HCT116 (cell line): ENCODE measurements at regions not wholly inside any gene's neighbourhood (a gene's known extent, or its start where the extent isn't known, plus 50 kb on each side); places are given as distances from the start of the nearest gene placed in this dataset.

Experiments used
- ATAC-seq: fragments of 200-7000 bp; cut with Tn5 transposase; 2 replicates; pipeline ENCODE4 v1.9.1; 2020; ENCODE audit warnings: mild to moderate bottlenecking, moderate library complexity
- BruUV-seq: library from RNA; stranded (reverse); fragments of 400-500 nt; replicated peaks from 2 replicates; lab custom pipeline; 2021; lab: Mats Ljungman, UMichigan
- CTCF ChIA-PET: fragments of 300-600 bp; sonication (Branson Sonifier 250); formaldehyde crosslinking; loops from one replicate; lab custom pipeline; 2021; ENCODE audit warnings: antibody characterized with exemption; lab: Charles Lee
- POLR2A ChIA-PET: fragments of 300-600, 350-600 bp; sonication (Branson Sonifier 250); formaldehyde crosslinking; loops from one replicate; lab custom pipeline; 2021; ENCODE audit warnings: antibody characterized with exemption; lab: Charles Lee
- RAD21 ChIA-PET, 2 experiments: fragments of 300-600 bp; sonication (Branson Sonifier 250); formaldehyde crosslinking; loops; one replicate each; lab custom pipeline; 2023; ENCODE audit warnings: low total read pairs in 2 of 2; ENCODE audit not compliant: uncharacterized antibody in 2 of 2, unreplicated experiment in 2 of 2, low non-redundant PET in 1 of 2; lab: Charles Lee
- DNase-seq: peaks from one replicate; pipeline ENCODE4 v3.0.0-alpha.2; 2010; ENCODE audit warnings: low read depth, low spot score
- H2AFZ ChIP-seq: fragments of 200-600 bp; shearing (Covaris generic), sonication (generic); 2 replicates; pipeline ENCODE4 v1.6.1; 2017; ENCODE audit warnings: low read depth, mixed run types, mixed read lengths, antibody characterized with exemption, low read length; ENCODE audit not compliant: poor library complexity, severe bottlenecking
- H3K27ac ChIP-seq: 2 replicates; pipeline ENCODE4 v1.5.1; 2012; ENCODE audit warnings: low read depth, low read length
- H3K27me3 ChIP-seq: fragments of 200-600 bp; sonication (generic); 2 replicates; pipeline ENCODE4 v1.6.1; 2016; ENCODE audit warnings: mixed run types, low read length, mixed read lengths; ENCODE audit not compliant: insufficient read depth
- H3K36me3 ChIP-seq, 2 experiments: fragments of 200-500 bp in 1 of 2; fragments of 200-600 bp in 1 of 2; sonication (Bioruptor generic) in 1 of 2; sonication (generic) in 1 of 2; 2 replicates each; pipeline versions ENCODE4 v1.5.1 to v1.6.1; 2014 to 2016; ENCODE audit warnings: low read length in 2 of 2, inconsistent platforms in 1 of 2, mixed read lengths in 1 of 2, mixed run types in 1 of 2; ENCODE audit not compliant: insufficient read depth in 2 of 2, control insufficient read depth in 1 of 2
- H3K4me1 ChIP-seq, 2 experiments: fragments of 200-600 bp in 1 of 2; sonication (generic) in 1 of 2; 2 replicates each; pipeline versions ENCODE4 v1.5.1 to v1.6.1; 2012 to 2017; ENCODE audit warnings: low read length in 2 of 2, inconsistent platforms in 1 of 2, mild to moderate bottlenecking in 1 of 2, mixed read lengths in 1 of 2, mixed run types in 1 of 2, moderate library complexity in 1 of 2; ENCODE audit not compliant: insufficient read depth in 2 of 2, control insufficient read depth in 1 of 2
- H3K4me2 ChIP-seq: fragments of 200-600 bp; sonication (generic); 2 replicates; pipeline ENCODE4 v1.6.1; 2017; ENCODE audit warnings: mixed run types, low read length, mixed read lengths
- H3K4me3 ChIP-seq, 2 experiments: fragments of 200-600 bp in 1 of 2; sonication (generic) in 1 of 2; replicated peaks in 1 of 2; 2 replicates each; pipeline ENCODE4 v1.5.1; 2011 to 2016; ENCODE audit warnings: low read length in 2 of 2, control low read depth in 1 of 2, low read depth in 1 of 2, mild to moderate bottlenecking in 1 of 2, mixed read lengths in 1 of 2, mixed run types in 1 of 2
- H3K79me2 ChIP-seq: fragments of 200-600 bp; sonication (generic); 2 replicates; pipeline ENCODE4 v1.6.1; 2017; ENCODE audit warnings: mild to moderate bottlenecking, mixed run types, low read length, moderate library complexity, mixed read lengths; ENCODE audit not compliant: insufficient read depth
- H3K9ac ChIP-seq: fragments of 200-600 bp; sonication (generic); 2 replicates; pipeline ENCODE4 v1.6.1; 2016; ENCODE audit warnings: low read length, mixed read lengths
- H3K9me2 ChIP-seq: fragments of 200-600 bp; sonication (generic), shearing (Covaris generic); 2 replicates; pipeline ENCODE4 v1.6.1; 2017; ENCODE audit warnings: mixed run types, mild to moderate bottlenecking, moderate library complexity; ENCODE audit not compliant: insufficient read depth
- H3K9me3 ChIP-seq, 2 experiments: fragments of 200-500 bp in 1 of 2; fragments of 200-600 bp in 1 of 2; sonication (Bioruptor generic) in 1 of 2; sonication (generic) in 1 of 2; 2 replicates each; pipeline ENCODE4 v1.6.1; 2014 to 2017; ENCODE audit warnings: low read length in 2 of 2, mixed read lengths in 2 of 2, inconsistent platforms in 1 of 2, low read depth in 1 of 2, mild to moderate bottlenecking in 1 of 2, mixed run types in 1 of 2, moderate library complexity in 1 of 2; ENCODE audit not compliant: control insufficient read depth in 1 of 2, insufficient read depth in 1 of 2
- H4K20me1 ChIP-seq: fragments of 200-600 bp; sonication (generic), shearing (Covaris generic); 2 replicates; pipeline ENCODE4 v1.6.1; 2017; ENCODE audit warnings: mixed run types, mild to moderate bottlenecking, moderate library complexity; ENCODE audit not compliant: insufficient read depth
- CEBPB ChIP-seq: IDR thresholded peaks from 2 replicates; pipeline ENCODE4 v1.6.1; 2012; ENCODE audit warnings: low read depth
- EGR1 ChIP-seq: IDR thresholded peaks from 2 replicates; pipeline ENCODE4 v1.6.1; 2012; ENCODE audit warnings: low read depth
- ELF1 ChIP-seq: IDR thresholded peaks from 2 replicates; pipeline ENCODE4 v1.6.1; 2012; ENCODE audit warnings: low read depth, borderline replicate concordance
- EZH2phosphoT487 ChIP-seq: fragments of 200-600 bp; IDR thresholded peaks from 2 replicates; pipeline ENCODE4 v1.6.1; 2018; ENCODE audit warnings: antibody characterized with exemption, borderline replicate concordance
- FOSL1 ChIP-seq: IDR thresholded peaks from 2 replicates; pipeline ENCODE4 v1.6.1; 2012; ENCODE audit warnings: low read depth
- JUND ChIP-seq: IDR thresholded peaks from 2 replicates; pipeline ENCODE4 v1.6.1; 2012
- MAX ChIP-seq: IDR thresholded peaks from 2 replicates; pipeline ENCODE4 v1.6.1; 2012
- POLR2A ChIP-seq: IDR thresholded peaks from 2 replicates; pipeline ENCODE4 v1.7.0; 2011; ENCODE audit warnings: borderline replicate concordance; ENCODE audit not compliant: insufficient read depth, insufficient read length; ENCODE audit errors: extremely low read depth
- POLR2AphosphoS5 ChIP-seq: IDR thresholded peaks from 2 replicates; pipeline ENCODE4 v1.6.1; 2011; ENCODE audit warnings: mild to moderate bottlenecking, low read depth, low read length, moderate library complexity
- RAD21 ChIP-seq: IDR thresholded peaks from 2 replicates; pipeline ENCODE4 v1.6.1; 2012; ENCODE audit warnings: low read depth, mild to moderate bottlenecking
- REST ChIP-seq: IDR thresholded peaks from 2 replicates; pipeline ENCODE4 v1.6.1; 2012; ENCODE audit warnings: low read depth
- TCF7L2 ChIP-seq: IDR thresholded peaks from 2 replicates; pipeline ENCODE4 v1.7.0; 2011; ENCODE audit warnings: borderline replicate concordance, inconsistent platforms; ENCODE audit not compliant: insufficient read depth, insufficient read length; ENCODE audit errors: extremely low read depth
- YY1 ChIP-seq: IDR thresholded peaks from 2 replicates; pipeline ENCODE4 v1.6.1; 2011; ENCODE audit warnings: low read length, low read depth, moderate library complexity, mild to moderate bottlenecking; ENCODE audit not compliant: insufficient replicate concordance; ENCODE audit errors: extremely low read depth
- ZBTB33 ChIP-seq: IDR thresholded peaks from 2 replicates; pipeline ENCODE4 v1.6.1; 2011; ENCODE audit warnings: mild to moderate bottlenecking, low read length, moderate library complexity; ENCODE audit not compliant: insufficient replicate concordance; ENCODE audit errors: extremely low read depth
- intact Hi-C: fragments of 100-400 bp; cut with micrococcal nuclease; formaldehyde crosslinking; loops from 2 replicates; pipeline ENCODE4 v1.10.0; 2022

- Histone ChIP-seq H3K27me3 (0 out of 2 replicates have a peak, but pooled peaks cover 7% of the 10 kb centered on the region), H3K36me3 (no peaks in the 10 kb centered on the region), H2AFZ (no peak overlapping the region), H3K27ac (no peak overlapping the region), H3K4me3 (no peak overlapping the region), H3K9me2 (no peaks in the 10 kb centered on the region), H3K79me2 (no peaks in the 10 kb centered on the region), H3K9ac (no peak overlapping the region), H3K9me3 (no peaks in the 10 kb centered on the region), H3K4me1 (no peaks in the 10 kb centered on the region), H3K4me2 (no peak overlapping the region), H4K20me1 (no peaks in the 10 kb centered on the region)
- intact Hi-C loops, result no loop called here
- BruUV-seq, result no TSS peak
- ATAC-seq (no peak), DNase-seq (no peak)
- CTCF ChIA-PET, result no interaction called here
- POLR2A ChIA-PET, result no interaction called here
- RAD21 ChIA-PET, result no interaction called here
- TF ChIP-seq RAD21 (no peak), ELF1 (no peak), POLR2AphosphoS5 (no peak), TCF7L2 (no peak), JUND (no peak), YY1 (no peak), POLR2A (no peak), MAX (no peak), ZBTB33 (no peak), CEBPB (no peak), REST (no peak), EGR1 (no peak), FOSL1 (no peak), EZH2phosphoT487 (no peak)
These were observed 196.6 kb downstream of the OTOR start for GRCh38 chr20:16944745-16945144.
